ENCODE measurements at regions not wholly inside any gene's neighbourhood (a gene's known extent, or its start where the extent isn't known, plus 50 kb on each side); places are given as distances from the start of the nearest gene placed in this dataset.

DNA sequence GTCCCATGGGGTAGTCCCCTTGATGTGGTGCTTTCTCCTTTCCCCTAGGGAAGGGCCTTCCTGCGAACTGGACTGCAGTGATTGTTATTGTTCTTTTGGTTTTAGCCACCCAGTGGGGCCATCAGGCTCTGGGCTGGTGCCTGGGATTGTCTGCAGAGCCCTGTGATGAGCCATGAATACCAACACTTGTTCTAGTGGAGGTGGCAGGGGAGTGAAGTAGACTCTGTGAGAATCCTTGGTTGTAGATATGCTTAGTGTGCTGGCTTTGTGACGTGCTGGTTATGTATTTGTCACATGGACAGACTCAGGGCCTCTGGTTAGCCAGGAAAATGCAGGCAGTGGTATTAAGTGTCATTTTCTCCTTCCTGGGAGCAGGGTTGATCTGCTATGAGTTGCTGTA, 51.8 kb upstream of the NDUFB4 start:
- no peaks in the 10 kb centered on the region for H3K4me1 ChIP-seq
- TF ChIP-seq, protein P1, sequence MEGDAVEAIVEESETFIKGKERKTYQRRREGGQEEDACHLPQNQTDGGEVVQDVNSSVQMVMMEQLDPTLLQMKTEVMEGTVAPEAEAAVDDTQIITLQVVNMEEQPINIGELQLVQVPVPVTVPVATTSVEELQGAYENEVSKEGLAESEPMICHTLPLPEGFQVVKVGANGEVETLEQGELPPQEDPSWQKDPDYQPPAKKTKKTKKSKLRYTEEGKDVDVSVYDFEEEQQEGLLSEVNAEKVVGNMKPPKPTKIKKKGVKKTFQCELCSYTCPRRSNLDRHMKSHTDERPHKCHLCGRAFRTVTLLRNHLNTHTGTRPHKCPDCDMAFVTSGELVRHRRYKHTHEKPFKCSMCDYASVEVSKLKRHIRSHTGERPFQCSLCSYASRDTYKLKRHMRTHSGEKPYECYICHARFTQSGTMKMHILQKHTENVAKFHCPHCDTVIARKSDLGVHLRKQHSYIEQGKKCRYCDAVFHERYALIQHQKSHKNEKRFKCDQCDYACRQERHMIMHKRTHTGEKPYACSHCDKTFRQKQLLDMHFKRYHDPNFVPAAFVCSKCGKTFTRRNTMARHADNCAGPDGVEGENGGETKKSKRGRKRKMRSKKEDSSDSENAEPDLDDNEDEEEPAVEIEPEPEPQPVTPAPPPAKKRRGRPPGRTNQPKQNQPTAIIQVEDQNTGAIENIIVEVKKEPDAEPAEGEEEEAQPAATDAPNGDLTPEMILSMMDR (IDR thresholded peaks at IDR 0.05; ENCODE audit: low read depth, low read length), result no peak
- no peaks in the 10 kb centered on the region for H3K27me3 ChIP-seq
- H3K9me3 ChIP-seq, result no peaks in the 10 kb centered on the region; the same call in 1 of the 2 replicates
- no peaks in the 10 kb centered on the region for H3K36me3 ChIP-seq
- no peak for DNase-seq
- H3K4me3 ChIP-seq (ENCODE audit: low read depth, low read length), result no peak overlapping the region

DNA sequence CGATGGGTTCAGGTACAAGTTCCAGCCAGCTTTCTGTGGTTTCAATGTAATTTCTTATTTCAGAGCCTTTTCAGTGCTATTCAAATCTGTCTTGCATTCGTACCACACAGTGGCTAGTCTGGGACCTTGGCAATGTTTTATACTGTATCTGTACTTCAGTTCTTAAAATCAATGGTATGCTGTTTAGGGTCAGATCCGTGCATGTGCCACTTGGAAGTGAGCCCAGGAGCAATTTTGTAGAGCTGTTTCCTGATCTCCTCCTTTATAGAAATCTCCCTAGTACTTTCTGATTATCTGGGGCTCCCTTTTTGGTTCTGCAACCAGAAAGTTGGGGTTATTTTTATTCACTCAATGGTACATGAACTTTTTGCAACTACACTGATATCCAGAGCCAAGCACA, 59.5 kb upstream of the NDUFB4 start:
- H3K36me3 ChIP-seq, result no peaks in the 10 kb centered on the region
- no peak for DNase-seq
- TF ChIP-seq, protein P1 (IDR thresholded peaks at IDR 0.05; ENCODE audit: low read depth, low read length), result no peak
- H3K4me3 ChIP-seq (ENCODE audit: low read depth, low read length), result no peak overlapping the region
- H3K4me1 ChIP-seq, result no peaks in the 10 kb centered on the region
- no peaks in the 10 kb centered on the region for H3K9me3 ChIP-seq
- peaks cover 14% of the 10 kb centered on the region for H3K27me3 ChIP-seq

DNA sequence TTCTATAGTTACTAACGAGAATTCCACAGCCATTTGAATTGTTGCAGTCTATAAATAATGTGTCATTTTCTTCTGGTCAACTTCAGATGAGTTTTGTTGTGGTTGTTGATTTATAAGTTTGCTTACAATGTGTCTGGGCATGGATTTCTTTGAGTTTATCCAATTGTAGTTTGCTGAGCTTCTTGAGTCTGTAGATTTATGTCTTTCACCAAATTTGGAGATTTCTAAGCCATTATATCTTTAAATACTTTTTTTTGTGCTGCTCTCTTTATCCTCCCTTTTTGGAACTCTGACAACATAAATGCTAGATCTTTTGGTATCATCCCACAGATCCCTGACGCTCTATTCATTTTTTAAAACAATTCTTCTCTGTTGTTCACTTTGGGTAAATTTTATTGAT, 63.2 kb upstream of the NDUFB4 start:
- Histone ChIP-seq H3K4me3 (ENCODE audit: low read depth, low read length) (no peak overlapping the region), H3K36me3 (no peaks in the 10 kb centered on the region), H3K4me1 (no peaks in the 10 kb centered on the region), H3K27me3 (peaks cover 14% of the 10 kb centered on the region), H3K9me3 (no peaks in the 10 kb centered on the region)
- no peak for DNase-seq
- TF ChIP-seq, protein P1 (IDR thresholded peaks at IDR 0.05; ENCODE audit: low read depth, low read length), result no peak

DNA sequence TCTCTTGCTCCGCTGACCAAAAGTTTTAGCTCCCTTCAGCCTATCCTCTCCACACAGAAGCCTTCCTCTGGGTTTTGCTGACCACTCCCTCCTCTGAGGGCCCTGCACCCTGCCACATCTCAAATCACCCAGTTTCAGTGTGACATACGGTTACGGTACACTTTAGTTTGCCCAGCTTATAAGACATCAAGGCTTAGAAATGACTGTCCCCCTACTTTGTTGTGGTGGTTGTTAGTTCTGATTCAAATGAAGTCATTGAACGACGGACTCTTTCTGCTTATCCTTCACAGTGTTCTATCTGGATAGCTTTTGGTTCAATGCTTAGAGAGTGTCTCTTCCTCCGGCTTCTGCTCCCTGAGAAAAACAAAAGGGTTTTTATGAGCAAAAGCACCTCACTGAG, 68.0 kb upstream of the NDUFB4 start:
- H3K36me3 ChIP-seq, result no peaks in the 10 kb centered on the region
- H3K27me3 ChIP-seq, result peaks cover 8% of the 10 kb centered on the region
- DNase-seq, result no peak
- H3K4me1 ChIP-seq, result no peaks in the 10 kb centered on the region
- H3K4me3 ChIP-seq (ENCODE audit: low read depth, low read length), result no peak overlapping the region
- H3K9me3 ChIP-seq, result no peaks in the 10 kb centered on the region
- TF ChIP-seq, protein P1 (IDR thresholded peaks at IDR 0.05; ENCODE audit: low read depth, low read length), result no peak

DNA sequence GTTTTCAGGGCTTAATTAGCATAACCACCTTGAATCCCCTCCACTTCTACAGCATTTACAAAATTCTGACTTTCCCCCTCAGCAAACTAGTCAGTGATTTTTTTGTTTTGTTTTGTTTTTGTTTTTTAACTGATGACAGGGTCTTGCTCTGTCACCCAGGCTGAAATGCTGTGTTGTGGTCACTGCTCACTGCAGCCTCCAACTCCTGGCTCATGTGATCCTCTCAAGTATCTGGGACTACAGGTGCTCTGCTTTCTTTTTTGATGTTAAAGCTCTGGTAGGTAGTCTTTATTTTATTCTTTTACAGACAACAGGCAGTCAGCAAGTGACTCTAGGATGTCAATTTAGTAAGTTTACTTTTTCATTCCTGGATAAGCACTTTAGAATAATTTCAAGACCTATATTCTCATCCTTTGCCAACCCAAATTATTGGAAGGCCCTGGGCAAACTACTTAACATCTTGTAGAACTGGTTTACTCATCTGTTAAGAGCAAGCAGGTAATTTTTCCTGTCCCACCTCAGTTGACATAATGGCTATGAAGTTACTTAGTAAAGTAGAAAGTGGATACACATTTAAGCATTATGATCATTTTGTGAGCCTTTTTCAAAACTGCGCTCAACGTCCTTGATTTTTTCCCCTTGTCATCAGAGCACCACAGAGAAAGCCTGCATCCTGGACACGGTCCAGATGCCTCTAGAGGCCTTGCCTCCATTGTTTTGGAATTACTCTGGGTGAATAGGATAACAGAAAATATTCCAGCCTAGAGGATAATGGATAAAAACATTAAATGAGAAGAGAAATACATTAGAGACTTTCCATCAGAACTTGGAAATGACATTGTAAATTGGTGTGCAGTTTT, 69.9 kb upstream of the NDUFB4 start:
- no peak for DNase-seq
- Histone ChIP-seq H3K36me3 (no peaks in the 10 kb centered on the region), H3K4me1 (no peaks in the 10 kb centered on the region), H3K27me3 (no peaks in the 10 kb centered on the region), H3K4me3 (ENCODE audit: low read depth, low read length) (no peak overlapping the region), H3K9me3 (no peaks in the 10 kb centered on the region)
- TF ChIP-seq, protein P1 (IDR thresholded peaks at IDR 0.05; ENCODE audit: low read depth, low read length), result no peak

DNA sequence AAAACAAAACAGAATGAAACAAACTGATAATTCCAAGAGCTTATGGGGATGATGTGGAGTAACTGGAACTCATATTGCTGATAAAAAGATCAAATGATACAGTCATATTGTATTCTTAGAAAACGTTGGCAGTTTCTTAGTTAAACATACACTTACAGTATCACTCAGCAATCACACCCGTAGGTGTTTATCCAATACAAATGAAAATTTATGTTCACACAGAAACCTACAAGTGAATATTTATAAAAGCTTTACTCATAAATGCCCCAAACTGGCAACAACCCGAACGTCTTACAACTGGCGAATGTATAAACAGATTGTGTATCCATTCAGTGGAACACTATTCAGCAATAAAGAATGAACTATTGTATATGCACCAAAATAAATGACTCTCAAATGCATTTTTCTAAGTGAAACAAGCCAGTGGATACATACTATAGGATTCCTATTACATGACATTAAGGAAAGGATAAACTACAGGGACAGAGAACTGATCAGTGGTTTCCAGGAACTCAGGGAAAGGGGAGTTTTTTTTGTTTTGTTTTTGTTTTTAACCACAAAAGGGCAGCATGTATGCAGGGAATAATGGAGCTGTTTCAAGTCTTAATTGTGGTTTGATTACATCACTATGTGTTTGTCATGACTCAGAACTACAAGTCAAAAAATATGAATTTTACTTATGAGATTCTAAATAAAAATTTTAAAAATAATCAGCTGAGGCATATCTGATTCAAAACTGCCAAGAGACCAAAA, 71.8 kb upstream of the NDUFB4 start:
- DNase-seq, result no peak
- H3K36me3 ChIP-seq, result no peaks in the 10 kb centered on the region
- TF ChIP-seq, protein P1 (IDR thresholded peaks at IDR 0.05; ENCODE audit: low read depth, low read length), result no peak
- no peaks in the 10 kb centered on the region for H3K9me3 ChIP-seq
- H3K27me3 ChIP-seq, result no peaks in the 10 kb centered on the region
- H3K4me3 ChIP-seq (ENCODE audit: low read depth, low read length), result no peak overlapping the region
- no peaks in the 10 kb centered on the region for H3K4me1 ChIP-seq

Measured in BE2C (cell line).